T1000 (cell line): ENCODE measurements at regions not wholly inside any gene's neighbourhood (a gene's known extent, or its start where the extent isn't known, plus 50 kb on each side); places are given as distances from the start of the nearest gene placed in this dataset.
"Not testable (repeated sequence)": the region's sequence is repeated elsewhere in the genome, so short reads cannot be mapped to it uniquely, and the experiment has no call there.

Experiments used
- DNase-seq: peaks from one replicate; lab custom pipeline; 2025; ENCODE audit warnings: mixed read lengths; lab: John Stamatoyannopoulos, UW

- no peak for DNase-seq
These were observed 256.0 kb downstream of the SV2B start for GRCh38 chr15:91356083-91356482.

DNA sequence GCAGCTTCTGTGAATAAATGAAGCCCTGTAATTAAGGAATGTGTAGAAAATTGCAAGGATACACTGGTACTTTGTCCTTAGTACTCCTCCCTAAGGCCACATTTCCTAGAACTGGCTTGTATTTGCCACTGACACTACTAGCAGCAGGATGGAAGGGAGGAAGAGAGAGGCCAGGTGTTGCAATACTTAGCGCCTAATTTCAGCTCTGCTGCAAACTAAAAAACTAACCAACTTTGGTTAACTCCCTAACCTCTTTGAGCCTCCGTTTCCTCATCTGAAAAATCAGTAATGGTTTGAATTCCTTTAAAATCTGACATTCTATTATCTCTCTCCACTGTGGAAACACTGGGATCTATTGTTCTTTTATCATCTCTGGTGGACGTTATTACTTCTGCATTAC, 257.0 kb downstream of the SV2B start:
- no peak for DNase-seq

GRCh38 chr15:91357486-91357885, 257.4 kb downstream of the SV2B start:
- DNase-seq = no peak

GRCh38 chr15:91358405-91358804, 258.3 kb downstream of the SV2B start:
- no peak for DNase-seq

DNA sequence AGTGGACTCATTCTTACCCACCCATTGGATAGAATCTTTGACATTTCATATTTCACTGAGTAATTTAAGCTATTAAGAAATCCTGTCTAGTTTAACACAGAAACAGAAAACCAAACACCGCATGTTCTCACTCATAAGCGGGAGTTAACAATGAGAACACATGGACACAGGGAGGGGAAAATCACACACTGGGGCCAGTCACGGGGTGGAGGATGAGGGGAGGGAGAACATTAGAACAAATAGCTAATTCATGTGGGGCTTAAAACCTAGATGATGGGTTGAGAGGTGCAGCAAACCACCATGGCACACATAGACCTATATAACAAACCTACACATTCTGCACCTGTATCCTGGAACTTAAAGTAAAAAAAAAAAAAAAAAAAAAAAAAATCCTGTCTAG, 261.6 kb downstream of the SV2B start:
- DNase-seq = not testable (repeated sequence)

- no peak for DNase-seq
These were observed 266.1 kb downstream of the SV2B start for GRCh38 chr15:91366111-91366510.

GRCh38 chr15:91368611-91369010, 268.6 kb downstream of the SV2B start:
- DNase-seq = no peak

DNA sequence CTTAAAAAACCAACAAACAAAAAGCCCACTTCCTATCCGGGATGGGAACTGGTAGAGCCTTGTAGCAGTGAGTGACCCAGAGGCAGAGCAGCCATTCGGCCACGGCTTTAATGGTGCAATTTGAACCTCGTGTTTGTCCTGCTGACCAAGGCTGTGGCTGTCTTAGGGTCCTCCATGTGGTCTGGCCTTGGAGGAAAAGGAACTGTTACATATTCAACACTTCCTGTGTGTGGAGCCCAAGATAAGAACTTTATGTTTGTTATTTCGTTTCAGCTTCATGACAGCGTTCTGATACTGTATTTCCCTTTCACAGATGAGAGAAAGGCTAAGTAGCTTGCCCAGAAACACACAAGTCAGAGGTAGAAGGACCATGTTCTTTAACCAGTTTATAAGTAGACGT, 269.8 kb downstream of the SV2B start:
- DNase-seq = no peak

GRCh38 chr15:91371345-91371744, 271.3 kb downstream of the SV2B start:
- not testable (repeated sequence) for DNase-seq

- DNase-seq = no peak
These were observed 274.3 kb downstream of the SV2B start for GRCh38 chr15:91374336-91374735.

DNA sequence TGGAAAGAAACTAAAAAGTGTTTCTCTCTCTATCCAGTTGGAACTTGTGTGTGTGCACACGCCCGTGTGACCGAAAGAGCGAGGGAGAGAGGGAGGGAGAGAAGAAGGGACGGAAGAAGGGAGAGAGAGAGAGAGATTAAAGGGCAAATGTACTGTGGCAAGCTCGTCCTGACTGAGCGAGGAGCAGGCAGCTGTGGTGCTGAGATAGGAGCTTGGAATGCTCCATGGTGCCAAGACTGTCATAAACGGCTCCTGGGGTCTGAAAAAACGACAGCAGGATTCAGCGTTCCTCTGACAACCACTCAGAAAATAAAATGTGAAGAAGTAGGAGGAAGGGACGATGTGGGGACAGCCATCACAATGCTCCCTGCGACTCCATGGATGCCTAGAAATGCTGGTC, 276.0 kb downstream of the SV2B start:
- no peak for DNase-seq

DNA sequence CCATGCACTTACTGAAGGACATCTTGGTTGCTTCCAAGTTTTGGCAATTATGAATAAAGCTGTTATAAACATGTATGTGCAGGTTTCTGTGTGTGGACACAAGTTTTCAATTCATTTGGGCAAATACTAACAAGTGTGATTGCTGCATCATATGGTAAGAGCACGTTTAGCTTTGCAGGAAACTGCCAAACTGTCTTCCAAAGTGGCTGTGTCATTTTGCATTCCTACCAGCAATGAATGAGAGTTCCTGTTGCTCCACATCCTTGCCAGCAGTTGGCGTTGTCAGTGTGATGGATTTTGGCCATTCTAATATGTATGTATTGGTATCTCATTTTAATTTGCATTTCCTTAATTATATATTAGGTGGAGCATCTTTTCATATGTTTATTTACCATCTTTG, 280.1 kb downstream of the SV2B start:
- no peak for DNase-seq

- DNase-seq = no peak
These were observed 283.5 kb downstream of the SV2B start for GRCh38 chr15:91383532-91383931.

GRCh38 chr15:91384189-91384730, 284.2 kb downstream of the SV2B start:
- no peak for DNase-seq

GRCh38 chr15:91385311-91385710, 285.3 kb downstream of the SV2B start:
- no peak for DNase-seq

- no peak for DNase-seq
These were observed 293.1 kb downstream of the SV2B start for GRCh38 chr15:91393186-91393585.

- no peak for DNase-seq
These were observed 300.4 kb downstream of the SV2B start for GRCh38 chr15:91400481-91400880.

- DNase-seq = no peak
These were observed 307.3 kb downstream of the SV2B start for GRCh38 chr15:91407269-91407889.

GRCh38 chr15:91408476-91409076, 308.5 kb downstream of the SV2B start:
- DNase-seq = no peak

GRCh38 chr15:91409387-91409786, 309.3 kb downstream of the SV2B start:
- no peak for DNase-seq

DNA sequence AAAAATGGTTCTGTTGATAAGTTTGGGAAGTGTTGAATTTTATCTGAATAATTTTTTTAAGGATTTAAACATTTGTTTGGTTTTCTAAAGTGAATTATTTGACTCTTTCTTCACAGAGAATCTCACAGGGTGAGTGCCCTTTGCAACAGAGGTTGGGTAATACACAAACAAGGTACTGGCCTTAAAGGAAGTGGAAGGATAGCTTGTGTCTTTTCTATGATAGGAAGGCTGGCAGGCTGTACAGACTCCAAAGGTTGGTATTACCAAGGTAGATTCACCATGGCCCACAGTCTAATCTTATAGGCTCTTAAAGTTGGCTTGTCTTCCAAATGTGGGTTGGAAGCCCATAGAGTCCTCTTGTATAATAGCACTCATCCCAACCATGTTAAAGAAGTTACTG, 311.5 kb downstream of the SV2B start:
- DNase-seq = no peak

DNA sequence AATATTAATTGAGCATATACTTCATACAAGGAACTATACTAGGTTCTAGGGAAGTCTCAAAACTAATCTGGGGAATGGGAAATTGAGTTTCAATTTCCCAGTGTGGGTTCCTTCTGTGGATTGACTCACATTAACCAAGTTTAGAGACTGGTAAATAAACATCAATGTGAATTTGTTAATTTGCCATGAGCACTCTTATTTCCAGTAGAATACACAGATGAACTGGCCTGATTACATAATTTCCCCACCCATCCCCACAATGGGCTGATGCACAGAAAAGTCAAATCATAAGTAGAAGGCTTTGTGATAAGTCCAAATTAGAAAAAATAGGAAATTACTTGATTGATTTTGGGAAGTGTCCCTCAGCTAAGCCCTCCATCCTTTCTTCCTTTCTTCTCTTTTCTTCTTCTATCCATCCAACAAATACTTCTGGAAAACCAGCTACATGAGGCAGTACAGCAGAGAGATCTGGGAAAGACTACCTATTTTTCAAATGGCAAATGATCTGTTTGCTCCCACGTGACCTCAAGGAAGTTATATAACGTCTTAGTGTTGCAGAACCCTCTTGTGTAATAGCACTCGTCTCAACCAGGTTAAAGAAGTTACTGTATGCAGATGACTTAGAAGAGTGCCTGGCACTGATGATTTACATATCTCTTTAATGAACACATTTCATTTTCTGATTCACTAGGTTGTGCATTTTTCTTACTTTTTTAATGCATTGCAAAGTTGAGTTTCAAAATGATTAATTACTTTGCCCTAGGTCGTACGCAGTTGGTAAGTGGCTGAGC, 312.3 kb downstream of the SV2B start:
- DNase-seq = no peak

DNA sequence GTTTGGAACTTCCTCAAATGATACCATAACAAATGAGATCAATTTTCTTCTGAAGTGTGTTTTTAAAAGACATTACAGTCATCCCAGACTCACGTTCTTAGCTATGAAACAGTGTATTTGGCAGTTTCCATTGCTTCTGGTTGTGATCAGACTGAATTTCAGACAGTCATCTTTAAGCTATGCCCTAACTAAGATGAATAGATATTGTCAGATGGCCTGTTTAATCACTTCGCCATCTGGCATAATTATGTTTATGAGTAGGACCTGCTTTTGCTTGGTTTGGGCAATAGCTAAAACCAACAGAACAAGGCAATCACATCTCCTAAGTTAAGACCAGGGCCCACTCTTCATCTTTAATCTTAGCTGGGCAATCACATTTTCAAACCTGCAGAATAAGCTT, 313.1 kb downstream of the SV2B start:
- no peak for DNase-seq
